Transverse colon (tissue), 3 donors: ENCODE measurements at regions not wholly inside any gene's neighbourhood (a gene's known extent, or its start where the extent isn't known, plus 50 kb on each side); places are given as distances from the start of the nearest gene placed in this dataset.

Experiments used
- POLR2A ChIP-seq: fragments of 450-650 bp; IDR thresholded peaks from one replicate; pipeline ENCODE4 v1.6.1; 2016; ENCODE audit warnings: antibody characterized with exemption, mild to moderate bottlenecking, moderate library complexity
- TF ChIP-seq, protein P1 (sequence below), 5 experiments: fragments of 200-600 bp in 3 of 5; fragments of 450-650 bp in 2 of 5; sonication (generic) in 3 of 5; IDR thresholded peaks; 1 replicate in 2 of 5; 2 replicates in 3 of 5; pipeline ENCODE4 v1.5.1; 2016 to 2017; ENCODE audit warnings: antibody characterized with exemption in 5 of 5, inconsistent platforms in 3 of 5, mild to moderate bottlenecking in 2 of 5, moderate library complexity in 1 of 5

- TF ChIP-seq, protein P1, sequence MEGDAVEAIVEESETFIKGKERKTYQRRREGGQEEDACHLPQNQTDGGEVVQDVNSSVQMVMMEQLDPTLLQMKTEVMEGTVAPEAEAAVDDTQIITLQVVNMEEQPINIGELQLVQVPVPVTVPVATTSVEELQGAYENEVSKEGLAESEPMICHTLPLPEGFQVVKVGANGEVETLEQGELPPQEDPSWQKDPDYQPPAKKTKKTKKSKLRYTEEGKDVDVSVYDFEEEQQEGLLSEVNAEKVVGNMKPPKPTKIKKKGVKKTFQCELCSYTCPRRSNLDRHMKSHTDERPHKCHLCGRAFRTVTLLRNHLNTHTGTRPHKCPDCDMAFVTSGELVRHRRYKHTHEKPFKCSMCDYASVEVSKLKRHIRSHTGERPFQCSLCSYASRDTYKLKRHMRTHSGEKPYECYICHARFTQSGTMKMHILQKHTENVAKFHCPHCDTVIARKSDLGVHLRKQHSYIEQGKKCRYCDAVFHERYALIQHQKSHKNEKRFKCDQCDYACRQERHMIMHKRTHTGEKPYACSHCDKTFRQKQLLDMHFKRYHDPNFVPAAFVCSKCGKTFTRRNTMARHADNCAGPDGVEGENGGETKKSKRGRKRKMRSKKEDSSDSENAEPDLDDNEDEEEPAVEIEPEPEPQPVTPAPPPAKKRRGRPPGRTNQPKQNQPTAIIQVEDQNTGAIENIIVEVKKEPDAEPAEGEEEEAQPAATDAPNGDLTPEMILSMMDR (IDR thresholded peaks at IDR 0.05): no peak
- no peak for TF ChIP-seq POLR2A
Observed at GRCh38 chr18:79606621-79607331, 72.8 kb upstream of the CTDP1 start.
